Ascending aorta (tissue), 2 donors: ENCODE measurements at regions not wholly inside any gene's neighbourhood (a gene's known extent, or its start where the extent isn't known, plus 50 kb on each side); places are given as distances from the start of the nearest gene placed in this dataset.

Experiments
- DNase-seq, 2 donors: peaks; one replicate each; pipeline ENCODE4 v3.0.0-alpha.2; 2019; ENCODE audit warnings: low spot score in 2 of 2
- H3K27ac ChIP-seq, 2 donors: fragments of 200-600 bp; sonication (generic); one replicate each; pipeline ENCODE4 v1.5.1; 2016 to 2017; ENCODE audit warnings: mild to moderate bottlenecking in 1 of 2
- H3K27me3 ChIP-seq: fragments of 200-600 bp; sonication (generic); one replicate; pipeline ENCODE4 v1.5.1; 2017
- H3K36me3 ChIP-seq, 2 donors: fragments of 200-600 bp; sonication (generic); one replicate each; pipeline ENCODE4 v1.5.1; 2016
- H3K4me1 ChIP-seq, 2 donors: fragments of 200-600 bp; sonication (generic); one replicate each; pipeline ENCODE4 v1.5.1; 2016 to 2017; ENCODE audit warnings: mild to moderate bottlenecking in 1 of 2
- H3K4me3 ChIP-seq, 2 donors: fragments of 200-600 bp; sonication (generic); one replicate each; pipeline ENCODE4 v1.5.1; 2016 to 2017; ENCODE audit warnings: mild to moderate bottlenecking in 1 of 2
- H3K9me3 ChIP-seq, 2 donors: fragments of 200-600 bp; sonication (generic); one replicate each; pipeline ENCODE4 v1.5.1; 2016
- intact Hi-C: fragments of 100-400 bp; cut with DNase I; formaldehyde crosslinking; loops from one replicate; pipeline ENCODE4 v1.15.1; 2023
- TF ChIP-seq, protein P1 (sequence below), 3 experiments: fragments of 200-600 bp in 2 of 3; fragments of 450-650 bp in 1 of 3; sonication (generic) in 2 of 3; IDR thresholded peaks; one replicate each; pipeline ENCODE4 v1.5.1; 2016 to 2019; ENCODE audit warnings: antibody characterized with exemption in 3 of 3, mild to moderate bottlenecking in 1 of 3, moderate library complexity in 1 of 3

DNA sequence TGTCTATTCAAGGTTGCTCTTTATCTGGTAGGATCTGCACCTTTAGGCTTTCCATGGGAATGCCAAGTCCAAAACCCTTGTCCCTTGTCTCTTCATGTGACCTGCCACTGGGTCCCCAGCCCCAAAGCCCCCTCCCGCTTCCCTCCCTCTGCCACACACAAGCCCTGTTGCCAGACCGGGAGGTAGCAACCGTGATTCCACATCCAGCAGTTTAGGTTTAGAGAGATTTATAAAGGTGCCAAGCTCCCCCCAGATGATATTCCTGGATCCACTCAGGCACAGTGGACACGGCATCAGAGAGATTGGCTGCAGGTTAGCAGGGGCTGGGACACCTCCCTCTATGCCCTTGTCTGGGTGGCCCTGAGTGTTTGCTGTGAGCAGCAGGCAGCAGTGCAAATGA is 504.7 kb downstream of the CCDC171 start:
- TF ChIP-seq, protein P1, sequence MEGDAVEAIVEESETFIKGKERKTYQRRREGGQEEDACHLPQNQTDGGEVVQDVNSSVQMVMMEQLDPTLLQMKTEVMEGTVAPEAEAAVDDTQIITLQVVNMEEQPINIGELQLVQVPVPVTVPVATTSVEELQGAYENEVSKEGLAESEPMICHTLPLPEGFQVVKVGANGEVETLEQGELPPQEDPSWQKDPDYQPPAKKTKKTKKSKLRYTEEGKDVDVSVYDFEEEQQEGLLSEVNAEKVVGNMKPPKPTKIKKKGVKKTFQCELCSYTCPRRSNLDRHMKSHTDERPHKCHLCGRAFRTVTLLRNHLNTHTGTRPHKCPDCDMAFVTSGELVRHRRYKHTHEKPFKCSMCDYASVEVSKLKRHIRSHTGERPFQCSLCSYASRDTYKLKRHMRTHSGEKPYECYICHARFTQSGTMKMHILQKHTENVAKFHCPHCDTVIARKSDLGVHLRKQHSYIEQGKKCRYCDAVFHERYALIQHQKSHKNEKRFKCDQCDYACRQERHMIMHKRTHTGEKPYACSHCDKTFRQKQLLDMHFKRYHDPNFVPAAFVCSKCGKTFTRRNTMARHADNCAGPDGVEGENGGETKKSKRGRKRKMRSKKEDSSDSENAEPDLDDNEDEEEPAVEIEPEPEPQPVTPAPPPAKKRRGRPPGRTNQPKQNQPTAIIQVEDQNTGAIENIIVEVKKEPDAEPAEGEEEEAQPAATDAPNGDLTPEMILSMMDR (IDR thresholded peaks at IDR 0.05): no peak
- intact Hi-C loops: no loop called here
- no peaks in the 10 kb centered on the region for H3K36me3 ChIP-seq

DNA sequence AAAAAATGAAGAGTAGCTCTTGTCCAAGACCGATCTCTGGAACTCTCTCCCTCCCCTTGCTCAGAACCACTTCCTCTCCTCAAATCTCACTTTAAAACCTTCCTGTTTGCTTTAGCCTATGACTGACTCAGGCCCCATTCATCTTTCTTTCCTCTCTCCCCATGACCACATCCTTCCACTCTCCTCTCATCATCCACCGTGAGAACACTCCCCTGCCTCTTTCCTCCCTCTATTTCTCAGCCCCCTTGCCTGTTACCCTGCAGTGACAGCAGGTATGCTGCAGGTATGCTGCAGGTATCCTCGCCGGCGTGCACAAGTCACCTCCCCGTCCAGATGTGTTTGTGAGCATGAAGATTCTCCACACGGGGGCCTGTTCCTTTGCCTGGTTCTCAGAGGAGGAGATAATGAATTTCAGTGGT is 505.3 kb downstream of the CCDC171 start:
- intact Hi-C loops: no loop called here
- TF ChIP-seq, protein P1 (IDR thresholded peaks at IDR 0.05): no peak
- H3K4me3 ChIP-seq: no peak overlapping the region

More for the DNA sequence above, 504.7 kb downstream of the CCDC171 start:
- Histone ChIP-seq H3K27ac (no peak overlapping the region), H3K9me3 (no peaks in the 10 kb centered on the region), H3K4me3 (no peak overlapping the region), H3K4me1 (no peaks in the 10 kb centered on the region), H3K27me3 (no peaks in the 10 kb centered on the region)
- DNase-seq: no peak

DNA sequence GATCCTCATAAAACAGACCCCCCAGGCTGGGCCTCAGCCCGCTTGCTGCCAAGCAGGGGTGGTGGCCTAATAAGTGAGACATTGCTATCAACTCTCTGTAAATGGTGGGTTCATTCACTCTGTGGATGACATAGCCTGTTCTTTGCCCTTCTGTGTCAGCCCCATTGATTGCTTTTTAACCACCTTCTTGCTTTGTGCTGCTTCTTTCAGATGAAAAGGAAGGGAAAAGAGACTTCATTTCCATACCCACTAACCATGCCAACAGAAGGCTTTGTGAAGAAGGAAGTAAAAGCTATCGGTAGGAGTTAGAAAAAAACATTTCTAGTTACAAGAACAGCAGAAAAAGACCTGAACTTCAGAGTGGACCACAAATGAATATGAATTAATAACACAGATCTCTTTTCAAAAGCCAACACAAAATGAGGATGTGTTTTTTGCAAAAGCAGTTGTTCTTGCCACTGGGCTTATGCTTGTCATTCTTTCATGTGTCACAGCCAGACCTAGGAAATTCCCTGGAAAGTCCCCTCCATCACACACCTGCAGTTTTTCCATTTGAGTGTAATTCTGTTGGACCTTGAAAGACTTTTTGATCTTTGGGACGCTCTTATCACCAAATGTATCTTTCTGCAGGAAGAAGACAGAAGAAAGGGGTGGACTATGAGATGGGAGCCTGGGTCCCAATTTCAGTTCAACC is 507.7 kb downstream of the CCDC171 start:
- intact Hi-C loops: no loop called here
- no peak for DNase-seq
- Histone ChIP-seq H3K4me3 (no peak overlapping the region), H3K9me3 (no peaks in the 10 kb centered on the region), H3K27ac (no peak overlapping the region), H3K36me3 (no peaks in the 10 kb centered on the region), H3K4me1 (no peaks in the 10 kb centered on the region), H3K27me3 (no peaks in the 10 kb centered on the region)
- TF ChIP-seq, protein P1 (IDR thresholded peaks at IDR 0.05): no peak

More for the DNA sequence above, 505.3 kb downstream of the CCDC171 start:
- Histone ChIP-seq H3K27me3 (no peaks in the 10 kb centered on the region), H3K36me3 (no peaks in the 10 kb centered on the region), H3K27ac (no peak overlapping the region), H3K9me3 (no peaks in the 10 kb centered on the region), H3K4me1 (no peaks in the 10 kb centered on the region)
- DNase-seq: no peak

DNA sequence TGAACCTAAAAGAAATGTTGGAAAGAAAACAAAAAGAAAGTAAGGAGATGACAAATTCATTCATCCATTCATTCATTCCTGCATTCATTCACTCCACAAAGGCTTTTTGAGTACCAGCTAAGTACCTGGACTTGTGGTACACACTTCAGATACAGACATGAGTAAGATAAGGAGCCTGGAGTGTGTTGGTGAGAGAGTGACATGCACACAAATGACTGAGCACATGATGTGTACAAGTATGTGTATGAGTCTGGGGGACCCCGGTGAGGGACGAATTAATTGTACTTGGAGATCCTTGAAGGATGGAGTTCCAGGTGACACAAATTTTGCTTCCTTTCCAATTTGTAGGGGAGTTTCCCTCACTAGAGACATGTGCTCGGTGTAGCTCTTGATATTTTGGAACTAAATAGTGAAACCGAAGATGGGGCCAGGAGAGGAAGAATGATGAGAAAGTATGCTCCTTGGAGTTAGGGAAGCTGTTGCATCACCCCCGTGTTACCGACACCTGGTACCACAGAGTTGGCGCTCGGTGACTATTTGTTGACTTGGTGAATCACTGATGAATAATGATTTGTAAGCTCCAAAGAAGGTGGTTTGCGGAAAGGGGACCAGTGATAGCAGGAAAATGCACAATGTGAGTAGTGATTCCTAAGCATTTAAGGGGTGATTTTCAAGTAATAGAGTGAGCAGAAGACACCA is 509.8 kb downstream of the CCDC171 start:
- Histone ChIP-seq H3K36me3 (no peaks in the 10 kb centered on the region), H3K9me3 (no peaks in the 10 kb centered on the region), H3K4me3 (no peak overlapping the region), H3K4me1 (no peaks in the 10 kb centered on the region), H3K27me3 (no peaks in the 10 kb centered on the region), H3K27ac (no peak overlapping the region)
- TF ChIP-seq, protein P1 (IDR thresholded peaks at IDR 0.05): no peak
- intact Hi-C loops: no loop called here
- DNase-seq: no peak

DNA sequence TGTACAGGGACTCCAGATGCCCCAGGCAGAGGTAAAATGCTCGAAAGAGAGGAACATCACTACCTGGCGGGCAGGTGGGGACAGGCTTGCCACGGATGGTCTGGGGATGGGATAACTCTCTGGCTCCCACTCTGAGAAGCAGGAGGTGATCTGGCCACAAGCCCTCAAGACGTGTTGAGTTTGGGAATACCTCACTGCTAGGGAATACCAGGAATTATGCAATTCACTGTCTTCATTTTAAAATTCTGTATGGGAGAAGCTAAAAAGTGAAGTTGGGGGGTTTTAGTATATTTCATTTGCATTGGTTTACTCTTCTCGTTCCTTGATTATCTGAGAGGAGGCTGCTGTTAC is 510.4 kb downstream of the CCDC171 start:
- no peaks in the 10 kb centered on the region for H3K36me3 ChIP-seq
- H3K4me3 ChIP-seq: no peak overlapping the region
- TF ChIP-seq, protein P1 (IDR thresholded peaks at IDR 0.05): no peak
- no peak for DNase-seq
- H3K9me3 ChIP-seq: no peaks in the 10 kb centered on the region
- no peaks in the 10 kb centered on the region for H3K4me1 ChIP-seq
- no peak overlapping the region for H3K27ac ChIP-seq
- no peaks in the 10 kb centered on the region for H3K27me3 ChIP-seq
- intact Hi-C loops: no loop called here
